ENCODE measurements at regions not wholly inside any gene's neighbourhood (a gene's known extent, or its start where the extent isn't known, plus 50 kb on each side); places are given as distances from the start of the nearest gene placed in this dataset.
A peak's percentile ranks its signal among the peaks of the same experiment; 100 is the strongest.

- POLR2A ChIA-PET: no interaction called here
- no peaks in the 10 kb centered on the region for H3K4me1 Mint-ChIP-seq
- no peak overlapping the region for H3K4me3 Mint-ChIP-seq
- no peaks in the 10 kb centered on the region for H3K36me3 Mint-ChIP-seq (ENCODE audit: low read depth)
- CTCF ChIA-PET: no interaction called here
- no peaks in the 10 kb centered on the region for H3K27me3 Mint-ChIP-seq
- DNase-seq: no peak
- no peak overlapping the region for H3K27ac Mint-ChIP-seq
- intact Hi-C loops (cut with DNase I, micrococcal nuclease): no loop called here
- no peak for ATAC-seq
- H3K9me3 Mint-ChIP-seq (ENCODE audit: low read depth): no peaks in the 10 kb centered on the region
These were observed 258.5 kb upstream of the ADRA1B start for GRCh38 chr5:159657771-159658170.

- H3K4me1 Mint-ChIP-seq: no peaks in the 10 kb centered on the region
- ChIA-PET POLR2A (no interaction called here), CTCF (no interaction called here)
- no peak overlapping the region for H3K4me3 Mint-ChIP-seq
- H3K27me3 Mint-ChIP-seq: no peaks in the 10 kb centered on the region
- DNase-seq: no peak
- intact Hi-C loops (cut with DNase I, micrococcal nuclease): no loop called here
- no peaks in the 10 kb centered on the region for H3K9me3 Mint-ChIP-seq (ENCODE audit: low read depth)
- no peaks in the 10 kb centered on the region for H3K36me3 Mint-ChIP-seq (ENCODE audit: low read depth)
- no peak for ATAC-seq
- no peak overlapping the region for H3K27ac Mint-ChIP-seq
These were observed 257.9 kb upstream of the ADRA1B start for GRCh38 chr5:159658266-159658925.

DNA sequence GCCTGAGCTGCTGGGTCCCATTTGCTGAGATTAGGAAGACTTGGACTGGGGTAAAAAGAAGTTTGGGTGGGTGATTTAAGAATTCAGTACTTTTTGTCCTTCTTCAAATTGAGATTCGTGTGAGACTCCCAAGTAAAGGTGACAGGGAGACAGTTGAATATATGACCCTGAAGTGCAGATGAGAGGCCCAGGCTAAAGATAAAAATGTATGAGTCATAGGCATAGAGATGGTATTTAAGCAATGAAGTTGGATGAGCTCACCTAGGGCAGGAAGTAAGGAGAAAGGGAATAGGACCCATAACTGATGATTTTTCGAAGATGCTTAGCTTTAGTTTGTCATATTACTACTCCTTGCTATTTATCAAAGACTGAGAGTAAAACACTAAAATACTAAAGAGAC lies 255.9 kb upstream of the ADRA1B start:
- Mint-ChIP-seq H3K4me1 (no peaks in the 10 kb centered on the region), H3K9me3 (ENCODE audit: low read depth) (no peaks in the 10 kb centered on the region), H3K4me3 (no peak overlapping the region), H3K36me3 (ENCODE audit: low read depth) (no peaks in the 10 kb centered on the region), H3K27me3 (no peaks in the 10 kb centered on the region), H3K27ac (no peak overlapping the region)
- no peak for ATAC-seq
- ChIA-PET POLR2A (no interaction called here), CTCF (no interaction called here)
- intact Hi-C loops (cut with DNase I, micrococcal nuclease): no loop called here
- DNase-seq: no peak

GRCh38 chr5:159663986-159664385 lies 252.3 kb upstream of the ADRA1B start:
- DNase-seq (no peak), ATAC-seq (no peak)
- no peak overlapping the region for H3K4me3 Mint-ChIP-seq
- H3K27ac Mint-ChIP-seq: no peak overlapping the region
- intact Hi-C loops (cut with DNase I, micrococcal nuclease): no loop called here
- CTCF ChIA-PET: no interaction called here
- POLR2A ChIA-PET: no interaction called here
- H3K9me3 Mint-ChIP-seq (ENCODE audit: low read depth): no peaks in the 10 kb centered on the region
- no peaks in the 10 kb centered on the region for H3K4me1 Mint-ChIP-seq
- H3K36me3 Mint-ChIP-seq (ENCODE audit: low read depth): no peaks in the 10 kb centered on the region
- no peaks in the 10 kb centered on the region for H3K27me3 Mint-ChIP-seq

- Mint-ChIP-seq H3K4me3 (no peak overlapping the region), H3K9me3 (ENCODE audit: low read depth) (peaks cover 5% of the 10 kb centered on the region), H3K27me3 (peaks cover 2% of the 10 kb centered on the region), H3K27ac (no peak overlapping the region), H3K4me1 (no peaks in the 10 kb centered on the region), H3K36me3 (ENCODE audit: low read depth) (no peaks in the 10 kb centered on the region)
- DNase-seq: no peak
- no peak for ATAC-seq
- intact Hi-C loops (cut with DNase I, micrococcal nuclease): no loop called here
- CTCF ChIA-PET: no interaction called here
- POLR2A ChIA-PET: no interaction called here
These were observed 249.0 kb upstream of the ADRA1B start for GRCh38 chr5:159667286-159667685.

DNA sequence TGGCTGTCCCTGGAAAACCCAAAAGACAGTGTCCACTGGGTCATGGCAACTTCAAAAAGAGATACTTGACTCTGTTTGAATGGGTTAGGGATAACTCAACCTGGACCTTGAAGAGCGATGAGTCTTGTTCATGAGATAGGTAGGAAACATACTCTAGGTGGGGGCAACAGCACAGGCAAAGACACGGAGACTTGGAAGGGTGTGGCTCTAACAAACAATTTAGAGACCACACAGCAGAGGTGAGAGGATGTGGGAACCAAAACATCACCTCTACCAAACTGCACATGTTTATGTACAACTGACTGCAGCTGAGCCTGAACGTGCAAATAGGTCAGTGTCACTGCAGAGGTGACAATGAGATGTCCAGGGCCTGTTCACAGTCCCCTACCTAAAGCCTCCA lies 247.7 kb upstream of the ADRA1B start:
- H3K27me3 Mint-ChIP-seq: peaks cover 2% of the 10 kb centered on the region
- intact Hi-C loops (cut with DNase I, micrococcal nuclease): no loop called here
- H3K4me3 Mint-ChIP-seq: no peak overlapping the region
- ATAC-seq (no peak), DNase-seq (no peak)
- POLR2A ChIA-PET: no interaction called here
- no peaks in the 10 kb centered on the region for H3K36me3 Mint-ChIP-seq (ENCODE audit: low read depth)
- no peak overlapping the region for H3K27ac Mint-ChIP-seq
- CTCF ChIA-PET: no interaction called here
- H3K9me3 Mint-ChIP-seq (ENCODE audit: low read depth): peaks cover 11% of the 10 kb centered on the region
- no peaks in the 10 kb centered on the region for H3K4me1 Mint-ChIP-seq

GRCh38 chr5:159669559-159669958 lies 246.7 kb upstream of the ADRA1B start:
- H3K4me1 Mint-ChIP-seq: no peaks in the 10 kb centered on the region
- ATAC-seq (no peak), DNase-seq (no peak)
- H3K9me3 Mint-ChIP-seq (ENCODE audit: low read depth): peaks cover 12% of the 10 kb centered on the region
- intact Hi-C loops (cut with DNase I, micrococcal nuclease): no loop called here
- H3K27ac Mint-ChIP-seq: no peak overlapping the region
- H3K36me3 Mint-ChIP-seq (ENCODE audit: low read depth): no peaks in the 10 kb centered on the region
- ChIA-PET POLR2A (no interaction called here), CTCF (no interaction called here)
- peaks cover 2% of the 10 kb centered on the region for H3K27me3 Mint-ChIP-seq
- no peak overlapping the region for H3K4me3 Mint-ChIP-seq

DNA sequence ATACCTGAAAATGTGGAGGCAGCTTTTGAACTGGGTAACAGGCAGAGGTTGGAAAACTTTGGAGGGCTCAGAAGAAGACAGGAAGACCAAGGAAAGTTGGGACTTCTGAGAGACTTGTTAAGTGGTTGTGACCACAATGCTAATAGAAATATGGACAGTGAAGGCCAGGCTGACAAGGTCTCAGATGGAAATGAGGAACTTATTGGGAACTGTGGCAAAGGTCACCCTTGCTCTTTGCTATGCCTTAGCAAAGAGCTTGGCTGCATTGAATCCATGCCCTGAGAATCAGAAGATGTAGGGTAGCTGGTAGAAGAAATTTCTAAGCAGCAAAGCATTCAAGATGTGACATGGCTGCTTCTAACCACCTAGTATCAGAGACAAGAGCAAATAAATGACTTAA lies 244.4 kb upstream of the ADRA1B start:
- CTCF ChIA-PET: interaction anchor here (0.6 kb wide), 1 partner anchor 773 kb away, joined by 3 read pairs; no protein-coding TSS in a partner anchor
- no peak for ATAC-seq
- intact Hi-C loops (cut with DNase I, micrococcal nuclease): no loop called here

GRCh38 chr5:159673538-159673937 lies 242.7 kb upstream of the ADRA1B start:
- ChIA-PET POLR2A (no interaction called here), CTCF (interaction anchor here (0.6 to 0.7 kb wide), 2 partner anchors 25 to 71 kb away, joined by 3 read pairs; no protein-coding TSS in a partner anchor)
- Mint-ChIP-seq H3K4me1 (no peaks in the 10 kb centered on the region), H3K36me3 (ENCODE audit: low read depth) (no peaks in the 10 kb centered on the region), H3K27me3 (peaks cover 2% of the 10 kb centered on the region), H3K27ac (no peak overlapping the region), H3K4me3 (no peak overlapping the region), H3K9me3 (ENCODE audit: low read depth) (peaks cover 17% of the 10 kb centered on the region)
- ATAC-seq: peak; percentile 23
- no peak for DNase-seq
- intact Hi-C loops (cut with DNase I, micrococcal nuclease): no loop called here

More for the DNA sequence above, 244.4 kb upstream of the ADRA1B start:
- no peak overlapping the region for H3K27ac Mint-ChIP-seq
- H3K4me3 Mint-ChIP-seq: no peak overlapping the region
- H3K36me3 Mint-ChIP-seq (ENCODE audit: low read depth): no peaks in the 10 kb centered on the region
- POLR2A ChIA-PET: no interaction called here
- H3K4me1 Mint-ChIP-seq: no peaks in the 10 kb centered on the region
- H3K9me3 Mint-ChIP-seq (ENCODE audit: low read depth): peaks cover 12% of the 10 kb centered on the region
- no peak for DNase-seq
- H3K27me3 Mint-ChIP-seq: peaks cover 2% of the 10 kb centered on the region

GRCh38 chr5:159678657-159679392 lies 237.5 kb upstream of the ADRA1B start:
- Mint-ChIP-seq H3K27me3 (no peaks in the 10 kb centered on the region), H3K4me1 (peaks cover 4% of the 10 kb centered on the region)

DNA sequence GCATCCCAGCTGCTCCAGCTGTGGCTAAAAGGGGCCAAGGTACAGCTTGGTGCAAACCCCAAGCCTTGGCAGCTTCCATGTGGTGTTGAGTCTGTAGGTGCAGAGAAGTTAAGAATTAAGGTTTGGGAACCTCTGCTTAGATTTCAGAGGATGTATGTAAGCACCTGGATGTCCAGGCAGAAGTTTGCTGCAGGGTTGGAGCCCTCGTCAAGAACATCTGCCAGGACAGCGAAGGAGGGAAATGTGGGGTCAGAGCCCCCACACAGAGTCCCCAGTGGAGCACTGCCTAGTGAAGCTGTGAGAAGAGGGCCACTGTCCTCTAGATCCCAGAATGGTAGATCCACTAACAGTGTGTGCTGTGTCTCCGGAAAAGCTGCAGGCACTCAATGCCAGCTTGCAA lies 236.2 kb upstream of the ADRA1B start:
- no peak for ATAC-seq
- H3K4me1 Mint-ChIP-seq: peaks cover 4% of the 10 kb centered on the region
- peaks cover 31% of the 10 kb centered on the region for H3K9me3 Mint-ChIP-seq (ENCODE audit: low read depth)
- CTCF ChIA-PET: no interaction called here
- H3K36me3 Mint-ChIP-seq (ENCODE audit: low read depth): peaks cover 3% of the 10 kb centered on the region
- H3K27ac Mint-ChIP-seq: no peak overlapping the region
- no peaks in the 10 kb centered on the region for H3K27me3 Mint-ChIP-seq
- POLR2A ChIA-PET: no interaction called here
- intact Hi-C loops (cut with DNase I, micrococcal nuclease): no loop called here
- DNase-seq: no peak
- no peak overlapping the region for H3K4me3 Mint-ChIP-seq

More at GRCh38 chr5:159678657-159679392, 237.5 kb upstream of the ADRA1B start:
- intact Hi-C loops (cut with DNase I, micrococcal nuclease): no loop called here
- Mint-ChIP-seq H3K36me3 (ENCODE audit: low read depth) (peaks cover 3% of the 10 kb centered on the region), H3K27ac (no peak overlapping the region), H3K9me3 (ENCODE audit: low read depth) (peaks cover 31% of the 10 kb centered on the region), H3K4me3 (no peak overlapping the region)
- peak; percentile 68 for ATAC-seq
- DNase-seq: no peak
- ChIA-PET CTCF (no interaction called here), POLR2A (no interaction called here)

DNA sequence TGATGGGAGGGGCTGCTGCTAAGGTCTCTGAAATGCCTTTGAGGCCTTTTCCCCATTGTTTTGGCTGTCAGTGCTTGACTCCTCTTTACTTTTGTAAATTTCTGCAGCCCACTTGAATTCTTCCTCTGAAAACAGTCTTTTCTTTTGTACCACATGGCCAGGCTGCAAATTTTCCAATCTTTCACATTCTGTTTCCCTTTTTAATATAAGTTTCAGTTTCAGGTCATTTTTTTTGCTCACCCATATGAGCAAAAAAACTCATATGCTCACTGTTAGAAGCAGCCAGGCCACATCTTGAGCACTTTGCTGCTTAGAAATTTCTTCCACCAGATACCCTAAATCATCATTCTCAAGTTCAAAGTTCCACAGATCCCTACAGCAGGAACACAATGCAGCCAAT lies 234.6 kb upstream of the ADRA1B start:
- Mint-ChIP-seq H3K9me3 (ENCODE audit: low read depth) (peaks cover 31% of the 10 kb centered on the region), H3K4me3 (no peak overlapping the region), H3K27ac (no peak overlapping the region), H3K4me1 (peaks cover 4% of the 10 kb centered on the region), H3K36me3 (ENCODE audit: low read depth) (peaks cover 3% of the 10 kb centered on the region), H3K27me3 (peaks cover under 1% of the 10 kb centered on the region)
- no peak for ATAC-seq
- no peak for DNase-seq
- CTCF ChIA-PET: no interaction called here
- intact Hi-C loops (cut with DNase I, micrococcal nuclease): no loop called here
- POLR2A ChIA-PET: no interaction called here

Measured in activated CD4-positive, alpha-beta T cell treated with anti-CD3 and anti-CD28 coated beads for 36 hours (primary cell).